Right atrium auricular region (tissue), 2 donors: ENCODE measurements at regions not wholly inside any gene's neighbourhood (a gene's known extent, or its start where the extent isn't known, plus 50 kb on each side); places are given as distances from the start of the nearest gene placed in this dataset.
"Not testable (repeated sequence)": the region's sequence is repeated elsewhere in the genome, so short reads cannot be mapped to it uniquely, and the experiment has no call there.

Experiments
- DNase-seq: peaks from one replicate; pipeline ENCODE4 v3.0.0-alpha.2; 2019; ENCODE audit warnings: low spot score
- H3K27ac ChIP-seq, 2 donors: fragments of 200-600 bp; sonication (generic); 1 replicate in 1 of 2; 2 replicates in 1 of 2; pipeline ENCODE4 v1.5.1; 2016 to 2019
- H3K27me3 ChIP-seq, 2 donors: fragments of 200-600 bp; sonication (generic); one replicate each; pipeline versions ENCODE4 v1.5.1 to v1.6.0; 2017 to 2019
- H3K36me3 ChIP-seq: fragments of 200-600 bp; sonication (generic); one replicate; pipeline ENCODE4 v1.5.1; 2016
- H3K4me1 ChIP-seq, 2 donors: fragments of 200-600 bp; sonication (generic); one replicate each; pipeline versions ENCODE4 v1.5.1 to v1.6.0; 2017 to 2019
- H3K4me3 ChIP-seq, 2 donors: fragments of 200-600 bp; sonication (generic); 1 replicate in 1 of 2; 2 replicates in 1 of 2; pipeline ENCODE4 v1.5.1; 2017 to 2019; ENCODE audit warnings: mild to moderate bottlenecking in 1 of 2, moderate library complexity in 1 of 2
- H3K9me3 ChIP-seq, 2 donors: fragments of 200-600 bp; sonication (generic); one replicate each; pipeline ENCODE4 v1.5.1; 2019
- CTCF ChIP-seq, 2 donors: fragments of 200-600 bp; sonication (generic); IDR thresholded peaks; one replicate each; pipeline ENCODE4 v1.5.1; 2019; ENCODE audit warnings: antibody characterized with exemption in 2 of 2

GRCh38 chr19:20269461-20269860 is 102.4 kb downstream of the ZNF486 start:
- Histone ChIP-seq H3K27me3 (no peaks in the 10 kb centered on the region), H3K27ac (no peak overlapping the region), H3K4me3 (no peak overlapping the region), H3K36me3 (no peaks in the 10 kb centered on the region), H3K4me1 (no peaks in the 10 kb centered on the region), H3K9me3 (no peaks in the 10 kb centered on the region)
- no peak for DNase-seq
- TF ChIP-seq CTCF (IDR thresholded peaks at IDR 0.05) = no peak

DNA sequence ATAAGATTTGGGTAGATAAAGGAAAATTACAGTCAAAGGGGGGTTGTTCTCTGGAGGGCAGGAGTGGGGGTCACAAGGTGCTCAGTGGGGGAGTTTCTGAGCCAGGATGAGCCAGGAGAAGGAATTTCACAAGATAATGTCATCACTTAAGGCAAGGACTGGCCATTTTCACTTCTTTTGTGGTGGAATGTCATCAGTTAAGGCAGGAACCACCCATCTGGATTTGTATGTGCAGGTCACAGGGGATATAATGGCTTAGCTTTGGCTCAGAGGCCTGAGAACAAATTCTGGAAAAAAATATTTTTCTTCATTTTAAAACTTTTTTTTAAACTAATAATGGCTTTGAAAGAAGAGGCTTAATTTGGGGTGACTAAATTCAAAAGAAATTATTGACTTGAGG is 94.5 kb downstream of the ZNF486 start:
- not testable (repeated sequence) for H3K27me3 ChIP-seq, H3K36me3 ChIP-seq, H3K4me1 ChIP-seq, DNase-seq, H3K9me3 ChIP-seq, H3K4me3 ChIP-seq, H3K27ac ChIP-seq

DNA sequence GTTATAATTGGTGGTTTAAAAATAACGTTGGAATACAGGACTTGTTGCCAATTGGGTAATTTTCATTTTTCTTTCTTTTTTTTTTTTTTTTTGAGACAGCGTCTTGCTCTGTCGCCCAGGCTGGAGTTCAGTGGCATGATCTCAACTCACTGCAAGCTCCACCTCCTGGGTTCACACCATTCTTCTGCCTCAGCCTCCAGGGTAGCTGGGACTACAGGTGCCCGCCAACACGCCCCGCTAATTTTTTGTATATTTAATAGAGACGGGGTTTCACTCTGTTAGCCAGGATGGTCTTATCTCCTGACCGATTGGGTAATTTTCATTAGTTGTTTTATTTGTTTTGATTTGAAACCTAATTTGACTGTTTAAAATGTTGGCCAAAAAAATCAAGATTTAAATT is 93.7 kb downstream of the ZNF486 start:
- H3K27me3 ChIP-seq, H3K4me1 ChIP-seq, DNase-seq, H3K27ac ChIP-seq, H3K9me3 ChIP-seq, H3K36me3 ChIP-seq, H3K4me3 ChIP-seq: not testable (repeated sequence)

- Histone ChIP-seq H3K4me3 (no peak overlapping the region), H3K27ac (no peak overlapping the region), H3K27me3 (no peaks in the 10 kb centered on the region), H3K36me3 (no peaks in the 10 kb centered on the region), H3K9me3 (no peaks in the 10 kb centered on the region), H3K4me1 (no peaks in the 10 kb centered on the region)
- DNase-seq = no peak
- TF ChIP-seq CTCF (IDR thresholded peaks at IDR 0.05) = no peak
Observed at GRCh38 chr19:20259615-20260014, 92.6 kb downstream of the ZNF486 start.

DNA sequence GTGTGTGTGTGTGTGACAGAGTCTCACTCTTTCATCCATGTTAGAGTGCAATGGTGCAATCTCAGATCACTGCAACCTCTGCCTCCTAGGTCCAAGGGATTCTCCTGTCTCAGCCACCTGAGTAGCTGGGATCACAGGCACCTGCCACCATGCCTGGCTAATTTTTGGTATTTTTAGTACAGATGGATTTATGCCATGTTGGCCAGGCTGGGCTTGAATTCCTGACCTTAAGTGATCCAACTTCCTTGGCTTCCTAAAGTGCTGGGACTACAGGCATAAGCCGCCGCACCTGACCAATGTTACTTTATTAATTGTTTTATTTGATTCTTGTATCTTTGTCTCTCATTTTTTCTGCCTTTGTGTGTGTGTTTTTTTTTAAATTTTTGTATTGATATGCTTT is 89.6 kb downstream of the ZNF486 start:
- Histone ChIP-seq H3K4me3 (no peak overlapping the region), H3K9me3 (no peaks in the 10 kb centered on the region), H3K36me3 (no peaks in the 10 kb centered on the region), H3K27me3 (no peaks in the 10 kb centered on the region), H3K27ac (no peak overlapping the region), H3K4me1 (no peaks in the 10 kb centered on the region)
- DNase-seq = no peak
- no peak for TF ChIP-seq CTCF (IDR thresholded peaks at IDR 0.05)

- Histone ChIP-seq H3K27me3 (no peaks in the 10 kb centered on the region), H3K4me3 (no peak overlapping the region), H3K4me1 (no peaks in the 10 kb centered on the region), H3K27ac (no peak overlapping the region), H3K36me3 (no peaks in the 10 kb centered on the region), H3K9me3 (no peaks in the 10 kb centered on the region)
- DNase-seq = no peak
- no peak for TF ChIP-seq CTCF (IDR thresholded peaks at IDR 0.05)
Observed at GRCh38 chr19:20254121-20254520, 87.1 kb downstream of the ZNF486 start.

DNA sequence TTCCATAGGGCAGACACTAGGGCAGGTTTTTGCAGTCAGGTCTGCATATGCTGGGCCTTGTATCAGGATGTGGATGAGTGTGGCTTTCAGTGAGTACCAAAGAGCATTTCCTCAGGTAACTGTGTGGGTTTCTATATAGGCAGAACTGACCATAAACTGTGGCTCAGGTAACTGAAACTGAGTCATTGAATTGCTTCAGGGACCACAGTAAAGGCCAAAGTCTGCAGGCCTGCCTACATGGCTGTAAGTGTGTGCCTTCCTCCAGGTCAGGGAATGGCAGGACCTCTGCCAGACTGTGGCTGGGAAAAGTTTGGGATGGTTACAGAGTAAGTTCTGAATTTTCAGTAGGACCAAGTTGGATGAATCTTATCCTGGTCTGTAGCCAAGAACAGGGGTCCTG is 85.6 kb downstream of the ZNF486 start:
- no peak for DNase-seq
- H3K4me3 ChIP-seq = no peak overlapping the region
- H3K27ac ChIP-seq = no peak overlapping the region
- H3K36me3 ChIP-seq = no peaks in the 10 kb centered on the region
- TF ChIP-seq CTCF (IDR thresholded peaks at IDR 0.05) = no peak
- H3K4me1 ChIP-seq = no peaks in the 10 kb centered on the region
- no peaks in the 10 kb centered on the region for H3K9me3 ChIP-seq
- no peaks in the 10 kb centered on the region for H3K27me3 ChIP-seq
